Islet of Langerhans (tissue), 1 donor: ENCODE measurements at regions not wholly inside any gene's neighbourhood (a gene's known extent, or its start where the extent isn't known, plus 50 kb on each side); places are given as distances from the start of the nearest gene placed in this dataset.

Experiments used
- FAIRE-seq: peaks from one replicate; lab custom pipeline; 2011; peaks lifted over from hg19 to GRCh38; lab: Jason Lieb, UNC

DNA sequence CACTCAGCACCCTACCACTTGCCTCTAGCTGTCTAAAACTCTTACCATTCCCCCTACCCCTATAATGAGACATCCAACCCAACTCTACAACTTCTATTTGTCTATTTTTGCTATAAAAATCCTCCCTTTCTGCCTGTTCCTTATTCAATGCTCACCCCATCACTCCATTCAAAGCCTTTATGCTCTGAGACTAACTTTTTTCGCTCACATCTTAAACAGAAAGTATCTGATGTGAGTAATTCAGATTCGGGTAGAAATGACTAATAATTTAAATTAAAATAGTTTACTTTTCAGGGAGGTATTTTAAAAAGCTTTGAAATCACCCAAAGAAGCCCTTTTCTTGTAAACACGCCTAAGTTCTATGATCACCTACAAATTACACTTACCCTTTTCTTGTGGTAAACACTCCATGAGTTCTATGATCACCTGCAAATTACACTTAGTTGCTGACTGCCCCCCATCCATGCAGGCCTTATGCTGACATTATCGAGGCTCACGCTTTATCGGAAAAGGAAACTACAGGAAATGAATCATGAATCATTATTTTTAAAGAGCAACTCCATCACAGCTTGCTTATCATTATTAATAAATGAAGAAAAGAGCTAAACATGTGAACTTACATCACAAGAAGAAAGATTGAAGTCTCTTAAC is 168.7 kb upstream of the PPP1R2C start:
- FAIRE-seq: no peak

DNA sequence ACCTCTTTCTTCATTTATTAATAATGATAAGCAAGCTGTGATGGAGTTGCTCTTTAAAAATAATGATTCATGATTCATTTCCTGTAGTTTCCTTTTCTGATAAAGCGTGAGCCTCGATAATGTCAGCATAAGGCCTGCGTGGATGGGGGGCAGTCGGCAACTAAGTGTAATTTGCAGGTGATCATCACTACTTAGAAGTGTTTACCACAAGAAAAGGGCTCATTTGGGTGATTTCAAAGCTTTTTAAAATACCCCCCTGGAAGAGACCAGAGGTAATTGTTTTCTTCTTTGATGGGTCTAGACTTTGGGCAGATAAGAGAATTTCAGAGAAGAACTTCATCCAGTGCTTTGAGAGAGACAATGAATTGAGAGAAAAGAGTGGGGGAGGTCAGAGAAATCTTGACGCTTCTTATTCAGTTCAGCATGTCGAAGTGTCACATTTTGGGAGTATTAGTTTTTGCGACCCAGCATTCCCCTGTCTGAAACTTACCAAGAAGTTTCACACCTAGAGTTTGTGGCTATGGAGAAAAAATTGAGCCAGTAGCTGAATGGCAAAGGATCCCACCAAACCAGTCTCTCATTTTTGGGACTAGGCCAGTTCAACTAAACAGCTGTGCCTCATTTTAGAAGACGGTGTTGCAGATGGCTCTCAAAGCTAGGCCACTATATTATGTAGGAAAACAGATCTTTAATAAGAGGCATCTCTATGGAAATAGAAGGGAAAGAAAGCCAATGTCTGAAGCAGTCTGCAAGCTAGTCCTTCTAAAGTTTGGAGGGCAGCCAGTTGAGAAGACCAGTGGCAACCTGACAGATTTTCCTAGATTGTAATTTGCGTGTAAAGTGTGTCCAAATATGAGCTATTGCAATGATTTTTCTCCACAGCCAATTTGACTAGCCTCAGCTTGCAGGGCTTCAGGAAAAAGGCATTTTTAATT is 171.0 kb upstream of the PPP1R2C start:
- peak; percentile 9 for FAIRE-seq

DNA sequence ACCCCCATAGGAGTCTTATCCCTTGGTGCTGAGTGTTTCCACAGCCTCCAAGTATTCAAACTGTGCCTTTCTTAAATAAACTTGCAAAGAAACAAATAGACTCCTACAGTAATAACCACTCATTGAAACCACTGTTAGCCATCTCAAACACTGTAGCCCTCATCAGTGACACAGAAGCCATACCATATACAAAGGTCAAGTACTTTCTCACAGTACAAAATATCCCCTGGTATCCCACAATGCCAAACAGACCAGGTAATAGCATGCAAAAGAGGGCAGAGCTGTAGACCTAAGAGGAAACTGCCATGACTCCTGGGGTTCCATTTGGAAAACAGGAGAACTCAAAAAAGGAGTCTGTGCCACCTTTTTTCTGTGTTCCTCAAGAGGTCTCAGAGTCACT is 173.8 kb upstream of the PPP1R2C start:
- FAIRE-seq: no peak

DNA sequence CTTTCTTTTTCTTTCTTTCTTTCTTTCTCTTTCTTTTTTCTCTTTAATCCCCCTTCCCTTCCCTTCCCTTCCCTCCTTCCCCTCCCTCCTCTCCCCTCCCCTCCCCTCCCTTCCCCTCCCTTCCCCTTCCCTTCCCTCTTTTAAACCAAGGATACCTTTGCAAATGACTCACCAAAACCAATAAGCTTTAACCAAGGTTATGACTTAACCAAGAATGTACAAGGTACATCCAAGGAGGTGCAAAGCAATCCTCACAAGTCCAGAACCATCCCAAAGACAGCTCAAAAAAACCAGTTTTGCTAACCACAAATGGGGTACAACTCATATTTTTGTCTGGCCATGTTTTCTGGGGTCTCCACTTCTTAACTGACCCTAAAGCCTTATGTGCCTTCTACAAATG is 174.7 kb upstream of the PPP1R2C start:
- no peak for FAIRE-seq

DNA sequence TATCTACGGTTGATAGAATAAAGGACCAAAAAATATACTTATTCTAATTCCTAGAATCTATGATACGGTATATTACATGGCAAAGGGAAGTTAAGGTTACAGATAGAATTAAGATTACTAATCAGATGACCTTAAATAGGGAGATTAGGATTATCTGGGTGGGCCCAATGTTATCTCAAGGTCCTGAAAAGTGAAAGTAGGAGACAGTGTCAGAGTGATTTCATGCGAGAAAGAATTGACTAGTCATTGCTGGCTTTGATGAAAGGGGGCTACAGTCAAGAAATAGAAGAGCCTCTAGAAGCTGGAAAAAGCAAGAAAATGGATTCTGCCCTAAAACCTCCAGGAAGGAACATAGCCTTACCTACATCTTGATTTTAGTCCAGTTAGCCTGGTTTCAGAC is 176.9 kb upstream of the PPP1R2C start:
- no peak for FAIRE-seq

DNA sequence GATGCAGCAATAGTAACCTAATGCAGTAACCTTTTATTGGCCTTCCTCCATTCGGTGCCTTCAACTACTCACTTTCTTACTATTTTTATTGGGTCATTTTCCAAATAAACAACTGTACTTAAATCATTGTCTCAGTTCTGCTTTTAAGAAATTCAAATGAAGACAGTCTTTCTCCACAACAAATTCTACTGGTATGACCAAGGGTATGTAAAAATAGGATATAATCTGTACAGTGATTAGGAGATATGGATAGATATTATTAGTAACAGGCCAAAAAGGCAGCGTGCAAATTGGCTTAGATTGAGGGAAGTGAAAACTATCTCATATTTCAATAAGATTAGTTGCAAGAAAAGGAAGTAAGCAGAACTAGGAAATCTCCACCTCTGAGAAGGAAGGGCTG is 177.4 kb upstream of the PPP1R2C start:
- FAIRE-seq: no peak

DNA sequence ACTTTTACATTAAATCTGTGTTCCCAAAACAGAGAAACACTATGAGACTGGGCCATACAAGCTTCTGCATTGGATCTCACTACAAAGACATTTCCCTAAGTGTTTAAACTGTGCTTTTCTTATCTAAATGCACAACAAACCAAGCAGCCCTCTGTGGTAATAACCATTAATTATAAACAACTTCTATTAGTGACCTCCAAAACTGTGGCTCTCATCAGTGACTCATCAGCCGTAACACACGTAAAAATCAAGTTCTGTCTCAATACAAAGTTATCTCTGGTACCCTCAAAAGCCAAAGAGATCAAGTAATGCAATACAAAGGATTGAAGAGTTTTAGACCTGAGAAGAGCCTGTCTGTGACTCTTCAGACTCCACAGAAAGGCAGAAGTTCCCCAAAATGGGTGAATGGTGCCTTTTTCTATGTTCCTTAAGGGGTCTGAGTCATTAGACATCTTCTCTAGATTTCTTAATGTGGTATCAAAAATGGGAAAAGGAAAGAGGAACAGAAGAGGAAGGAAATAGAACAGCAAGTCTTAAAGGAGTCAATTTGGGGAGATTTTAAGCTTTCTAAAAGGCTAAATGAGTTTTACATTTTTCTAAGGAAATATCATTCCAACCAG is 189.8 kb upstream of the PPP1R2C start:
- FAIRE-seq: no peak

DNA sequence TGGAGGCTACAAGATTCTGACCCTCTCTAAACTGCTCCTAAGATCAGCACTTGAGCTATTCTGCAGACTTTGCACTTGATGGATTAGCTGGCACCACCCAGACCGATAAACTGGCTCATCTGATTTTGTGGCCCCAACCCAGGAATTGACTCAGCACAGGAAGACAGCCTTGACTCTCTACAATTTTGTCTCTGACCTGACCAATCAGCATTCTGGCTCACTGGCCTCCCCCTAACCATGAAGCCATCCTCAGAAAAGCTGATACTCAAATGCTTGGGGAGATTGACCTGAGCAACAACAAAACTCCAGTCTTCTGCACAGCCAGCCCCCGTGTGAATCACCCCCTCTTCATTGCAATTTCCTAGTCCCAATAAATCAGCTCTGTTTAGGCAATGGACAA is 195.4 kb upstream of the PPP1R2C start:
- no peak for FAIRE-seq

DNA sequence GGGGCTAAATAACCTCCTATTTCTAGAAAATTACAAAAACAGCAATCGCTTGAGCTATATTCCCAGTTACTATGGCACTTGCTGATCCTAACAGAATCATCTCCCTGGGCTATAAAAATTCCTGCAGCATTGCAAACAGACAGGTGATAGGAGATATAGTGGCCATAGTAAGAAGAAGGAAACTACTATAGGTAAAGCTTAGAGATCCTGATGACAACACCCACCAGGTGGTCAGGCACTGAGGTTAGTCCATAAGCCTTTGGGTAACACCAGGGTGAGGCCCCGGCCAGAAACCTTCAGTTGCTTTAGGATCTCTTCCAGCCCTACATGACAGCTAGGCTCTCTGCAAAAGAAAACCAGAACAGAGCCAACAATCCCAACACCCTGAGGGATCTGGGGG is 197.9 kb upstream of the PPP1R2C start:
- no peak for FAIRE-seq

DNA sequence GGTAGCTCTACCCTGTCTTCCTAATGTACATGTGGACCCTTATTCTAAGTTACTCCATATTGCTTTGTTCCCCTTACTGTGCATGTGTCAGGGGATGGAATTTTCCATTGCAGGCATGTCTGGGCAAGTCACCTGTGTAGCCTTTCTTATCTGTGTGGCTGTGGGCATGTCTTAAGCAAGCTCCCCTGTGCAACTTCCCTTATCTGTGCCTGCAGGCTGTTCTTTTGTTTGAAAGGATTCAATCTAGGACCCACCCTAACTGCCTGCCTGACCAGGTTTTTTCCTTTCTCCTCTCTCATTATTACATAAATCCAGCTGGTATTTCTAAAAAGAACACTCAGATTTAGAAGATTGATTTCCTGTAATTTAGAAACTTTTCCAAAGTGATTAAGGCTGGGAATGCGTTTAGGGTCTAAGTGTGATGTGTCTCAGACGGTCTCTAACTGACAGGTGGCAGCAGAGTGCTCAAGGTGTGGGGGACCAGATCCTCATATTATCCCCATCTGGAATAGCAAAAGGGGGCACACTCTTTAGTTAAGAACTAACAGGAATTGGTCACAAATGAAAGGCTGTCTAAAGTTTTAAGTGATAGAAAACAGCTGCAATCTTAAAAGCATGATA is 198.9 kb upstream of the PPP1R2C start:
- no peak for FAIRE-seq

DNA sequence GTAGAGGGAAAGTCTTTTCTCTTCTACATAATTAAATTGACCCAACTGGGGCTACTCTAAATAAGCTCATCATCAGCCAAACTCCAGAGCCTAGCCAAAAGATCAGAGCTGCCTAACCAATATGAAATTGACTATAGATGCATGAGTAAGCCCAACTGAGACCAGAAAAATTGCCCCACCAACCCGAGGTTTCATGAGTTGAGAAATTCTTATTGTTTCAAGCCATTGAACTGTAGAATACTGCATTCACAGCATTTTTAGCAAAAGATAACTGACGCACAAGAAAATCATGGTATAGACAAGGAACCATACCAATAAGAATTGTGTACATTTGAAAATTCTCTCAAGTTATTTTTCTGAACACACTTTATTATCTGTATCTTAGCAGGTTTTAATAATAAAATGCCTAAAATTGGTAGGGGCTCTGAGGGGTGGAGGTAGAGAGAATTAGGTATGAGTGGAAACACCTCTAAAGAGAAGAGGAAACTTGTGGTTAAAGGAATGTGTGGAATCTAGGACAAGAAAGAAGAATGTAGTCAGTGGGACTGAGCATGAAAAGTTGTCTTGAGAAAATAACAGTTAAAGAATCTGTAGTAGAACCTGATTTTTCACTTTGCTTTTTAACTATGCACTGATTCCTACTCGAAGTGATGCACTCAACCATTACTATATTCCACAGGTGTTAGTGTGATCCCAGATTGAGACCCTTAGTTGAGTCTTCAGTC is 200.9 kb upstream of the PPP1R2C start:
- no peak for FAIRE-seq

DNA sequence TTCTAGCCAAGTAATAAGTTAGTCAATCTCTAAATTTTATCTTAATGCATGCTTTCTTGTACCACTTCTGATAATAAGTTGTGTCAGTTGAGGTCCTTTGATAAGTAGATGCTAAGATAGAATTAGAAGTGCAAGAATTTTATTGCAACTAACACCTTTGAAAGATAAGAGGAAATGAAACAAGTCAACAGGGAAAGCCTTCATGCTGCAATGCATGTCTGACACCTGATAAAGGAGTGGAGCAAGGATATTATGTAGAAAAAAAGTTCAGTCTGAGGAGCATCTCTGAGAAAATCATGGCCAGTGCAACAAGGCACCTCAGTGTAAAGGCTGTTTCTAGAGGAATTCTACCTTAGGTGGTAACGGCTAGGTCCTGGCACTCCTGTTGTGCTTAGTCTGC is 210.7 kb upstream of the PPP1R2C start:
- FAIRE-seq: no peak

DNA sequence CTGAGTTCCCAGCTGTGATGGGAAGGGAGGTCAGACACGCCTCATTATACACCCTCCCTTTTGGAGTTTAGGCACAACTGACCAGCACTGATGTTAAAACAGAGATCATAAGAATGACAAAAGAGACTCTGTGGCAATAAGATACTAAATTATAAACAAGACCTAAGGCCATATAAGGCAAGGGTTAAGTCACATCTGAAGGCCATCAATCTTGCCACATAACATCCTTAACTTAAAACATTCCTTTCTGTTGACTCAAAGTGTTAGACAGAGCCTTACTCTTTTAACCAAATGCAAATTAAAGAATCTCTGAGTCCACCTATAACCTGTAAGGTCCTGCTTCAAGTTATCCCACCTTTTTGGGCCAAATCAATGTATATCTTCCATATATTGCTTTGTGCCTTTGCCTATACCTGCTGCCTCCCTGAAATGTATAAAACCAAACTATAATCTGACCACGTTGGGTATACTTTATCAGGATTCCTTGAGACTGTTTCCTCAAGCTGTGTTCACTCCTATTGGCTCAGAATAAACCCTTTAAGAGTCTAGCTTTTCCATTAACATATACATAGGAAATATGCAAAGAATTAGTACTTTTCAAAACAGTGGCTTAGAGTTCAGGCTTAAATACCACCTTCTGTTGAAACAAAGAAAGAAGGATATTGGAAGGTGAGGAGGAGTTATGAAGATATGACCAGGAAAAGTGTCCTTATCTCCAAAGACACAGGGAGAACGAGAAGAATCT is 214.4 kb upstream of the PPP1R2C start:
- no peak for FAIRE-seq

DNA sequence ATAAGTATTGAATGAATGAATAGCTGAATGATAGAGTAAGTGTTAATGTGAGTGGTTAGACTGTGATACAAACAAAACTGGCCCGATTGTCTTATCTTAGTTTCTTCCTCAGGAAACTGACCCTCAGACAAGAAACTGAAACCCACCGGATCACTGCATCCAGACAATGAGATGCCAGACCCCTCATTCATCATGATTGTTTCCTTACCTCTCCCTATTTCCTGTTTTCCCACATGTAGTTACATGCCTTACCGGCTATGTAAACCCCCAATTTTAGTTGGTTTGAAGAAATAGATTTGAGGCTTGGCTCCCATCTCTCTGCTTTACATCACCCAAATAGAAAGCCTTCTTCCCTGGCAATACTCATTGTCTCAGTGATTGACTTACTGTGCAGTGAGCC is 218.9 kb upstream of the PPP1R2C start:
- FAIRE-seq: no peak

DNA sequence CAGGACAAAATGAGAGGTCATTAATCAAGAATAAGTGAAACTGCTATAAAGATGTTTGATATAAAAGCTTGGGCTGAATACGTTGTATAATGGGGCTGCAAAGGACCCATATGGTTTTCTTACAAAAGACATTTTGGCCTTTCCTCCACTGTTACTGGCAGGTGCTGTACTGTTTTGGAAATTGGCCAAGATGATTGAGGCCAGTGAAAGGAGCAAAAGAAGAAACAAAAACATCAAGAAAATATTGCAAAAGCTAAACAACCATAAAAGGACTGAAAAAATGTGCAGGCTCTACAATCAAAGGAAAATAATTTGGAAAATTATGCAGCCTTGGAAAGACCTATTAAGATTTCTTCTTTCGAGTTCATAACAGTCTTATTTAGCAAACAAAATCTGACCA is 222.2 kb upstream of the PPP1R2C start:
- FAIRE-seq: no peak

DNA sequence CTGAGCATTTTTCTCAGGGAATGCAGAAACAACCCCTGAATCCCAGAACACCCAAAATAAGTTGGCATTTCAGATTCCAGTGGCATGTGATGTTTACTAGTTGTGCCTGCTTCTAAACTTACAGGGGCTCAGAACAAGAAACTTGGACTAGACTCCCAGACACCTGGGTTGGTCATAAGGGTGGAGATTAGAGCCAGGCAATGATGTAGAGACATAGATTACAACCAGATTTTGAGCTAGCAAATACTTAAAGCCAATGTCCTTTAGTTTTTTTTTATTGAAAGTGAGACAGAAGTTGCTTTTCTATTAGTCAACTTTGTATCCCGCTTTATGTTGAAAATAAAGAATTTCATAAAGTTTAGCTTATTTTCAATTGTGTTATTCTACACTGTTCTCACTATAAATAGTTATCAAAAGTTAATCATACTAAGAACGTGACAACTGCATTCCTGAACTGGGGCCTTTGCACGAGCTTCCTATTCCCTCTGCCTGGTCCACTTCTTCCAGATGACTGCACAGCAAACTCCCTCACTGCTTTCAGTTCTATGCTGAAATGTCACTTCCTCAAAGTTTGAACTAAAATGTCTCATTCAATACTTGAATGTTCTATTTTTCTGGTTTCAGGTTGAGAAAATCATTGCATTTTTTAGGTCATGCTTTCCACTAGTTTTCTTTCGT is 224.7 kb upstream of the PPP1R2C start:
- FAIRE-seq: no peak

DNA sequence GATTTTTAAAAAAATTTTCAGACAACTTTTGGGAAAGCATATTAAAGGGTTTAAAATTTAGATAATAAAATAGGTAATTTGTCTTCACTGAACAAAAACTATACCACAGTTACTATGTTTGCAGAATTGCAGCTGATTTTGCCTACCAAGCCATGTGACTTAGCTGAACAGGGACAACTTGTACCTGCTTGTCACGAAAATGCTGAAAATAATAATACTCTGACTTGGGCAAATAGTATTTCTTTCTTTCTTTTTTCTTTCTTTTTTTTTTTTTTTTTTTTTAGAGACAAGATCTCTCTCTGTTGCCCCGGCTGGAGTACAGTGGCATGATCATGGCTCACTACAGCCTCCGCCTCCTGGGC is 225.2 kb upstream of the PPP1R2C start:
- FAIRE-seq: no peak

DNA sequence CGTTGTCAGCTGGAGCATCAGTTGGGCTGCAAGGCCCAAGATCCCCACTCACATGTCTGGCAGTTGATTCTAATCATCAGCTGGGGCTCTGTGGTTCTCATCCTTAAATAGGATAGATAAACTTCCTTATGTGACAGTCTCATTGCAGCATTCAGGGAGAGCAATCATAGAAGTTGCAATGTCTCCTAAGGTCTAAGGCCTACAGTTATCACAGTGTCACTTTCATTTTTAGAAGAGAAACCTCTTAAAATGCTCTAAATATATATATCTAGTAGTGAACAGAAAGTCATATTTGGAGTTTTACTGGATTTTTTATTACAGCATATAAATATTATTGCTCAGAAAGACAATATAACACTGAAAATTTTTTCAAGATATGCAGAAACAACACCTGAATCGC is 226.0 kb upstream of the PPP1R2C start:
- FAIRE-seq: no peak

DNA sequence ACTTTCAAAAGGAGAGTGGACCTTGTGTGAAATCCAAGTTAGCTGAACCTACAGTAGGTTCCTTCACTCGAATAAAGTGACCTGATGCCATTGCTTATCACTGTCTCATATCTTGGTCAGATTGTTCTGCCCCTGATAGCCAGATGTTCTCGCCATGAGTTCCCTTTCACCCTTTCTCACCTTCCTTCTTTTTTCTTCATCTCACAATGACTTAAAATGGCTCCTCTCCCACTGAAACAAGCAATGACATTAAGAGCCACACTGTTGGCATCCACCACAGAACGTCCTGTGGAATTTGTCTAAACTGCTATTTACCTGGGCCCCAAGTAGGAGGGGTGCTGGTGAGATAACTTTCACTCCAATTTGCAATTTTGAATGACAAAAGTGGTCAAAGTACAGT is 227.6 kb upstream of the PPP1R2C start:
- no peak for FAIRE-seq

DNA sequence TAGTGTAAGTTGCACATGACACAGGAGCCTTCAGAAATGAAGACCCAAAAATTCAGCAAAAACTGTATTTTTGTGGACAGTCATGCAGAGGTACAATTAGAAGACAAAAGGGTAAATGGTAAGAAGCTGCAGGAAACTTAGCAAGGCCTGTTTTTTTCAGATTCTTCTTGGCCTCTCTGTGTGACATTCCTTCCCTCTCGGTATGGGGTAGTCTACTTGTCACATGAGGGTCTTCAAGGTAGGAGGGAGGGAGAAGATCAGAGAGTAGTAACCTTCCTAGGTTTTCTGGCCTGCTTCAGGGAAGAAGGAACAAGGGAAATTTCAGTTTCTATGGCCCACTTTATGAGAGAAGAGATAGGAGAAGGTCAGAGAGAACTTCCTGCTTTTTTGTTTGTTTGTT is 230.4 kb upstream of the PPP1R2C start:
- FAIRE-seq: no peak

DNA sequence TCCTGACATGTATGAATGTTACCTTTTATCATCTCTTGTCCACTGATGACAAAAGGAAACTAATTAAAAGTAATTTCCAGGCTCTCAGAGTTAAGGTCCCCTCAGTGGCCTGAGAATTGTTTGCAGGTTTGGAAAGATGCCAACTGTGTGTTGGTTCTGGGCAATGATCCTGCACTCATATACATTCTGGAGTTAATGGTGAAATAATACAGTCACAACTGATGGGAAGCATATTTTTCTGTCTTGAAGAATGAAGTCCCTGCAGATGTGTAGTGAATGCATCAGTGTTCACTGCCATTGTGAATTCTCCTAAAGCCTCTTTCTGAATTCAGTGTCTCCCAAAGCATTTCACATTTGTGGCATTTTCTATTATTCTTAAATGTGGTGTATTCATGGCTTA is 238.1 kb upstream of the PPP1R2C start:
- no peak for FAIRE-seq
